Astrocyte (in vitro differentiated cells and primary cell): ENCODE measurements at regions not wholly inside any gene's neighbourhood (a gene's known extent, or its start where the extent isn't known, plus 50 kb on each side); places are given as distances from the start of the nearest gene placed in this dataset.

Experiments used
- DNase-seq: peaks from one replicate; pipeline ENCODE4 v3.0.0-alpha.2; 2010; ENCODE audit warnings: low read depth
- FAIRE-seq: peaks from 2 replicates; lab custom pipeline; 2011; peaks lifted over from hg19 to GRCh38; lab: Jason Lieb, UNC
- H2AFZ ChIP-seq: 2 replicates; pipeline ENCODE4 v1.6.0; 2012; ENCODE audit warnings: low read depth, low read length, inconsistent platforms
- H3K27ac ChIP-seq: 2 replicates; pipeline ENCODE4 v1.5.1; 2011; ENCODE audit warnings: low read depth, low read length, inconsistent platforms
- H3K27me3 ChIP-seq: 2 replicates; pipeline ENCODE4 v1.6.0; 2011; ENCODE audit warnings: low read length, inconsistent platforms; ENCODE audit not compliant: insufficient read depth
- H3K36me3 ChIP-seq: 2 replicates; pipeline ENCODE4 v1.5.1; 2011; ENCODE audit warnings: low read length, inconsistent platforms; ENCODE audit not compliant: insufficient read depth
- H3K4me1 ChIP-seq: 2 replicates; pipeline ENCODE4 v1.5.1; 2011; ENCODE audit warnings: low read length, inconsistent platforms; ENCODE audit not compliant: insufficient read depth
- H3K4me2 ChIP-seq: 2 replicates; pipeline ENCODE4 v1.6.0; 2012; ENCODE audit warnings: low read length, inconsistent platforms
- H3K4me3 ChIP-seq: 2 replicates; pipeline ENCODE4 v1.5.1; 2011; ENCODE audit warnings: low read depth, mild to moderate bottlenecking, low read length, inconsistent platforms; ENCODE audit not compliant: insufficient read depth
- H3K79me2 ChIP-seq: 2 replicates; pipeline ENCODE4 v1.6.0; 2012; ENCODE audit warnings: mild to moderate bottlenecking, low read length, inconsistent platforms; ENCODE audit not compliant: insufficient read depth
- H3K9ac ChIP-seq: 2 replicates; pipeline ENCODE4 v1.6.0; 2012; ENCODE audit warnings: mild to moderate bottlenecking, low read length, inconsistent platforms
- H3K9me3 ChIP-seq: 2 replicates; pipeline ENCODE4 v1.5.1; 2012; ENCODE audit warnings: low read depth, mild to moderate bottlenecking, low read length, inconsistent platforms; ENCODE audit not compliant: insufficient read depth
- H4K20me1 ChIP-seq: 2 replicates; pipeline ENCODE4 v1.6.0; 2012; ENCODE audit warnings: low read length, inconsistent platforms; ENCODE audit not compliant: insufficient read depth
- H3K27ac Mint-ChIP-seq: one replicate; pipeline ENCODE4 v1.8.0; 2021; ENCODE audit warnings: mild to moderate bottlenecking, mixed read lengths; ENCODE audit not compliant: unreplicated experiment
- H3K27me3 Mint-ChIP-seq: one replicate; pipeline ENCODE4 v1.8.0; 2021; ENCODE audit warnings: low read depth, mixed read lengths; ENCODE audit not compliant: unreplicated experiment
- H3K36me3 Mint-ChIP-seq: one replicate; pipeline ENCODE4 v1.8.0; 2021; ENCODE audit warnings: low read depth, mixed read lengths; ENCODE audit not compliant: unreplicated experiment
- H3K4me1 Mint-ChIP-seq: one replicate; pipeline ENCODE4 v1.8.0; 2021; ENCODE audit warnings: low read depth, mixed read lengths; ENCODE audit not compliant: unreplicated experiment
- H3K4me3 Mint-ChIP-seq: one replicate; pipeline ENCODE4 v1.8.0; 2021; ENCODE audit warnings: mild to moderate bottlenecking, moderate library complexity, mixed read lengths; ENCODE audit not compliant: unreplicated experiment
- H3K9me3 Mint-ChIP-seq: one replicate; pipeline ENCODE4 v1.8.0; 2021; ENCODE audit warnings: mild to moderate bottlenecking, mixed read lengths; ENCODE audit not compliant: unreplicated experiment
- EZH2 ChIP-seq: IDR thresholded peaks from 2 replicates; pipeline ENCODE4 v1.6.1; 2012; ENCODE audit warnings: mild to moderate bottlenecking, low read length, inconsistent platforms; ENCODE audit not compliant: insufficient read depth
- TF ChIP-seq, protein P1 (sequence below): IDR thresholded peaks from 2 replicates; pipeline ENCODE4 v1.5.1; 2011; ENCODE audit warnings: low read depth, mild to moderate bottlenecking, inconsistent platforms, low read length, moderate library complexity; ENCODE audit not compliant: insufficient read depth

DNA sequence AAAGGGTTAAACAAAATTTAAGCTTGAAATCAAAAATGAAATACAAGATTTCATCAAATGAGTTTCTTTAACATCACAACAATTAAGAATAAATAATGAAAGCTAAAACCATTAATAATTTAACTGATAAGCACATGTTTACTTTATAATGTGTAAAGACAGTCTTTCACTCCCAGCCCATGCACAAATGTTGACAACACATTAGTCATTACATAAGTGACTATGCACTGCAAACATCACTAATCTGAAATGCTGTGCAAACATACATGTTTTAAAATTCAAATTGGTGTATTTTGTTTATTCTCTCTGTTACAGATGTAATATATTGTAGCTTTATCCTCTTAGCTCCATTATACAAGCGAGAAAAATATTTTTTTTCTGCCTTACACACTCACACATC lies 220.6 kb upstream of the CPXCR1 start:
- FAIRE-seq (peak; percentile 75), DNase-seq (no peak)
- no peaks in the 10 kb centered on the region for H3K36me3 ChIP-seq
- no peaks in the 10 kb centered on the region for H3K27me3 ChIP-seq
- H3K4me1 ChIP-seq = no peaks in the 10 kb centered on the region
- H3K27ac ChIP-seq = no peak overlapping the region
- no peak overlapping the region for H3K4me2 ChIP-seq
- H3K27ac Mint-ChIP-seq = no peak overlapping the region
- TF ChIP-seq, protein P1, sequence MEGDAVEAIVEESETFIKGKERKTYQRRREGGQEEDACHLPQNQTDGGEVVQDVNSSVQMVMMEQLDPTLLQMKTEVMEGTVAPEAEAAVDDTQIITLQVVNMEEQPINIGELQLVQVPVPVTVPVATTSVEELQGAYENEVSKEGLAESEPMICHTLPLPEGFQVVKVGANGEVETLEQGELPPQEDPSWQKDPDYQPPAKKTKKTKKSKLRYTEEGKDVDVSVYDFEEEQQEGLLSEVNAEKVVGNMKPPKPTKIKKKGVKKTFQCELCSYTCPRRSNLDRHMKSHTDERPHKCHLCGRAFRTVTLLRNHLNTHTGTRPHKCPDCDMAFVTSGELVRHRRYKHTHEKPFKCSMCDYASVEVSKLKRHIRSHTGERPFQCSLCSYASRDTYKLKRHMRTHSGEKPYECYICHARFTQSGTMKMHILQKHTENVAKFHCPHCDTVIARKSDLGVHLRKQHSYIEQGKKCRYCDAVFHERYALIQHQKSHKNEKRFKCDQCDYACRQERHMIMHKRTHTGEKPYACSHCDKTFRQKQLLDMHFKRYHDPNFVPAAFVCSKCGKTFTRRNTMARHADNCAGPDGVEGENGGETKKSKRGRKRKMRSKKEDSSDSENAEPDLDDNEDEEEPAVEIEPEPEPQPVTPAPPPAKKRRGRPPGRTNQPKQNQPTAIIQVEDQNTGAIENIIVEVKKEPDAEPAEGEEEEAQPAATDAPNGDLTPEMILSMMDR = no peak
- no peak for TF ChIP-seq EZH2
- no peak overlapping the region for H3K4me3 Mint-ChIP-seq
- H3K4me3 ChIP-seq = no peak overlapping the region
- no peaks in the 10 kb centered on the region for H3K79me2 ChIP-seq
- no peak overlapping the region for H3K9ac ChIP-seq
- no peaks in the 10 kb centered on the region for H3K9me3 ChIP-seq
- no peaks in the 10 kb centered on the region for H3K9me3 Mint-ChIP-seq
- no peaks in the 10 kb centered on the region for H3K27me3 Mint-ChIP-seq
- no peaks in the 10 kb centered on the region for H4K20me1 ChIP-seq
- no peaks in the 10 kb centered on the region for H3K4me1 Mint-ChIP-seq
- H3K36me3 Mint-ChIP-seq = no peaks in the 10 kb centered on the region
- no peak overlapping the region for H2AFZ ChIP-seq

DNA sequence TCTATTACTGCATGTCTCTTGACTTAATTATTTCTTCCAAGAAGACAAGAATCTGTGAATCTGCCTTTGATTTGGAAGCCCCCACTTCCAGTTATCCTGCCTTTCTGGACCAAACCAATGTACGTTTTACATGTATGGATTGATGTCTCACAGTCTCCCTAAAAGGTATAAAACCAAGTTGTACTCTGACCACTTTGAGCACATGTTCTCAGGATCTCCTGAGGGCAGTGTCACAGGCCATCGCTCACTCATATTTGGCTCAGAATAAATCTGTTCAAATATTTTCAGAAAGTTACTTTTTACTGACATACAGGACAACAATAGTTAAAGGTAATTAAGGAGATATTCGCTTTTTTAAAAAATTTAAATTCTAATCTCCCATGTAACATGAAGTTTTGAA lies 188.6 kb upstream of the CPXCR1 start:
- Histone ChIP-seq H2AFZ (no peak overlapping the region), H3K4me1 (no peaks in the 10 kb centered on the region), H3K79me2 (no peaks in the 10 kb centered on the region), H3K9me3 (no peaks in the 10 kb centered on the region), H3K4me2 (no peak overlapping the region), H3K36me3 (no peaks in the 10 kb centered on the region), H3K27me3 (no peaks in the 10 kb centered on the region), H3K9ac (no peak overlapping the region), H4K20me1 (no peaks in the 10 kb centered on the region), H3K4me3 (no peak overlapping the region), H3K27ac (no peak overlapping the region)
- FAIRE-seq = no peak
- TF ChIP-seq, protein P1 = no peak
- no peak for TF ChIP-seq EZH2
- no peak overlapping the region for H3K27ac Mint-ChIP-seq
- H3K4me3 Mint-ChIP-seq = no peak overlapping the region
- H3K9me3 Mint-ChIP-seq = no peaks in the 10 kb centered on the region
- H3K4me1 Mint-ChIP-seq = peaks cover 1% of the 10 kb centered on the region
- DNase-seq = no peak
- no peaks in the 10 kb centered on the region for H3K27me3 Mint-ChIP-seq
- no peaks in the 10 kb centered on the region for H3K36me3 Mint-ChIP-seq

DNA sequence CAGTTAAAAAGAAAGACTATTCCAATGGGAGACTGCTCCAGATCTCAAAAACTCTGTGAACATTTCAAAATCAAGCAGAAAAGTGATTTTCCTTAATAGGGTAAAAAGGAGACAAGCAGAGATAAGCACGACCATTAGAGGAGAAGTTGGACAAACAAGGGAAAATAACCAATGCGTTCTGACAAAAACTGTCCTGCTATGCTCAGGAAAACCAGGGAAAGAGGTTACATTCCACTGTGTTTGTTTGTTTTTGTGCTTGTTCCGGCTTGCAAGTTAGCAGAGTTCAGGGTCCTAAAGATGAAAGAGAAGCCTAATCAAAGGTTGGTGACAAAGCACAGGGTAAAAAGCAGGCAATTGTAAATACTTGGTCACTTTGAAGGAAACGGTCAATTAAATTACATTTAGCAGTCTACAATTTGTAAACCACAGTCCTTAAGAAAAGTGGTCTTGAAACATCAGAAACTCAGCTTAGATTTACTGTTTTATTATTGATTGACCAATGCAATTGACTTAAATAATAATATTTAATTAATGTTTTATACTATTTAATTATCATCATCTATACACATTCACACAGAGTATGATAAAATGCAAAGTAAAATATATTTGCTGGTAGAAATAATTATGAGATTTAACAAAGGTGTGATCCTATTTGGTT lies 186.2 kb upstream of the CPXCR1 start:
- Mint-ChIP-seq H3K27me3 (no peaks in the 10 kb centered on the region), H3K9me3 (no peaks in the 10 kb centered on the region), H3K36me3 (no peaks in the 10 kb centered on the region), H3K4me3 (no peak overlapping the region), H3K4me1 (peaks cover 1% of the 10 kb centered on the region), H3K27ac (no peak overlapping the region)
- Histone ChIP-seq H3K36me3 (no peaks in the 10 kb centered on the region), H3K4me1 (no peaks in the 10 kb centered on the region), H3K4me2 (no peak overlapping the region), H3K79me2 (no peaks in the 10 kb centered on the region), H3K27ac (no peak overlapping the region), H3K9me3 (no peaks in the 10 kb centered on the region), H3K4me3 (no peak overlapping the region), H3K27me3 (no peaks in the 10 kb centered on the region), H4K20me1 (no peaks in the 10 kb centered on the region), H2AFZ (no peak overlapping the region), H3K9ac (no peak overlapping the region)
- FAIRE-seq (no peak), DNase-seq (no peak)
- TF ChIP-seq, protein P1 = no peak
- TF ChIP-seq EZH2 = no peak
